GM06990 (cell line): ENCODE measurements at regions not wholly inside any gene's neighbourhood (a gene's known extent, or its start where the extent isn't known, plus 50 kb on each side); places are given as distances from the start of the nearest gene placed in this dataset.

Experiments
- DNase-seq: peaks from one replicate; pipeline ENCODE4 v3.0.0-alpha.2; 2011; ENCODE audit not compliant: insufficient read length; ENCODE audit errors: extremely low read depth
- H3K27me3 ChIP-seq: replicated peaks from 2 replicates; pipeline ENCODE4 v1.6.0; 2011; ENCODE audit warnings: low read length; ENCODE audit not compliant: control insufficient read depth, insufficient read depth
- H3K36me3 ChIP-seq: 2 replicates; pipeline ENCODE4 v1.5.1; 2011; ENCODE audit warnings: low read length; ENCODE audit not compliant: control insufficient read depth, insufficient read depth
- H3K4me3 ChIP-seq: replicated peaks from 2 replicates; pipeline ENCODE4 v1.5.1; 2011; ENCODE audit warnings: low read depth, mild to moderate bottlenecking, control low read depth, low read length
- TF ChIP-seq, protein P1 (sequence below): IDR thresholded peaks from 2 replicates; pipeline ENCODE4 v1.5.1; 2011; ENCODE audit warnings: low read length, control low read depth, mild to moderate bottlenecking, inconsistent platforms; ENCODE audit not compliant: insufficient read depth, poor library complexity, severe bottlenecking

DNA sequence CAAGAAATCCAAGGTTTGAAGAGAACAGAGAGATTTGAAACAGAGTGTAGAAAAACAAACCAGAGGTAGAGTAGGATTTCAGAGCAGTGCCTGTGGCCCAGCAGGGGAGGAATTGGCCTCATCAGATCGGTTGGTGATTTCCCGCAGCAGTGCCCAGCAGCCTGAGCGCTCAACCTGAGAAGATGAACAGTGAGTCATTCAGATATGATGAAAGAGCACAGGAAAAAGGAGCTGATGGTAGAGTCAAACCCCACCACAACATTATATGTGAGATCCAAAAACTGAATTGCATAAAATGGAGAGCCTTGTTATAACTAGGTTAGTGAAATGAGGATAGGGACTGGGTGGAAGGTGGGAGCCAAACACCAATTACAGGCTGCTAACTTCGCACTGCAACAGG lies 248.9 kb downstream of the PIK3R1 start:
- Histone ChIP-seq H3K27me3 (no peaks in the 10 kb centered on the region; the same call in 1 of the 2 replicates), H3K4me3 (no peak overlapping the region), H3K36me3 (no peaks in the 10 kb centered on the region)
- TF ChIP-seq, protein P1, sequence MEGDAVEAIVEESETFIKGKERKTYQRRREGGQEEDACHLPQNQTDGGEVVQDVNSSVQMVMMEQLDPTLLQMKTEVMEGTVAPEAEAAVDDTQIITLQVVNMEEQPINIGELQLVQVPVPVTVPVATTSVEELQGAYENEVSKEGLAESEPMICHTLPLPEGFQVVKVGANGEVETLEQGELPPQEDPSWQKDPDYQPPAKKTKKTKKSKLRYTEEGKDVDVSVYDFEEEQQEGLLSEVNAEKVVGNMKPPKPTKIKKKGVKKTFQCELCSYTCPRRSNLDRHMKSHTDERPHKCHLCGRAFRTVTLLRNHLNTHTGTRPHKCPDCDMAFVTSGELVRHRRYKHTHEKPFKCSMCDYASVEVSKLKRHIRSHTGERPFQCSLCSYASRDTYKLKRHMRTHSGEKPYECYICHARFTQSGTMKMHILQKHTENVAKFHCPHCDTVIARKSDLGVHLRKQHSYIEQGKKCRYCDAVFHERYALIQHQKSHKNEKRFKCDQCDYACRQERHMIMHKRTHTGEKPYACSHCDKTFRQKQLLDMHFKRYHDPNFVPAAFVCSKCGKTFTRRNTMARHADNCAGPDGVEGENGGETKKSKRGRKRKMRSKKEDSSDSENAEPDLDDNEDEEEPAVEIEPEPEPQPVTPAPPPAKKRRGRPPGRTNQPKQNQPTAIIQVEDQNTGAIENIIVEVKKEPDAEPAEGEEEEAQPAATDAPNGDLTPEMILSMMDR = no peak
- DNase-seq = peak; percentile 12

DNA sequence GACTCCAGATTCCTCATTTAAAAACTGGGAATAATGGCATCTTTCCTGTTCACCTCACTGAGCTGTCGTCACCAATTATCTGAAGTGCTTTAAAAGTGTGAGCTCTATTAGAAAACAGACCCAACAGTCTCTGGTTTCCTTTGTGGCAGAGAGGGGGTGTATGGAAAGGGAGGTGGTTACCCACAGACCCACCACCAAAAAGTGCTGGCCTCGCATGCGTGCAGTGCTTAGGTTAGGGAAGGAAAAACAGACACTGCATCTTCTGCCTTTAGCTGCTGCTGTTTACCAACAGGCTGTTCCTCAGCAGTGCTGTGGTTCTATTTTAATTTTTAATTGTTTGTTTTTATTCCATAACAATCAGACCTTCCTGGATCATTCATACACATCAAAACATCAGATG lies 249.6 kb downstream of the PIK3R1 start:
- Histone ChIP-seq H3K4me3 (no peak overlapping the region), H3K27me3 (no peaks in the 10 kb centered on the region; the same call in 1 of the 2 replicates), H3K36me3 (no peaks in the 10 kb centered on the region)
- no peak for DNase-seq
- TF ChIP-seq, protein P1 = no peak

DNA sequence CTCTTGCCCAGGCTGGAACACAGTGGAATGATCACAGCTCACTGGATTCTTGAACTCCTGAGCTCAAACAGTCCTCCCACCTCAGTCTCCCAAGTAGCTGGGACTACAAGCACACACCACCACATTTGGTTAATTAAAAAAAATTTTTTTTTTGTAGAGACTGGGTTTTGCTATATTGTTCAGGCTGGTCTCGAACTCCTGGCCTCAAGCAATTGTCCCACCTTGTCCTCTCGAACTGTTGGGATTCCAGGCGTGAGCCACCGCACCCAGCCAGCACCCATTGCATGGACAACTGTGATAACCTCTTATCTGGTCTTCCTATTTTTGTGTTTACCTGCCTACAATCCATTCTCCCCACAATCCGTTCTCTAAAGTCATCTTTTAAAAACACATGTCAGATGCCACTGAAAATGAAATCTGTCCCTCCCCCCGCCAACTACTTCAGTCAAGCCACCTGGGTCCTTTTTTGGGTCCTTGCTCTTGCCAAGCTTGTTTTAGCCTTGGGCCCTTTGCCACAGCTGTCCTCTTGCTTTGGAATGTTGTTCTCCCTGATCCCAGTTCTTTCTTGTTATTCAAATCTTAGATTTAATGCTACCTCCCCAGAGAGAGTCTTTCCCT lies 250.5 kb downstream of the PIK3R1 start:
- TF ChIP-seq, protein P1 = no peak

GRCh38 chr5:68467208-68467607 lies 251.7 kb downstream of the PIK3R1 start:
- no peak overlapping the region for H3K4me3 ChIP-seq
- no peaks in the 10 kb centered on the region; the same call in 1 of the 2 replicates for H3K27me3 ChIP-seq
- TF ChIP-seq, protein P1 = no peak
- no peak for DNase-seq
- no peaks in the 10 kb centered on the region for H3K36me3 ChIP-seq

More for the DNA sequence above, 250.5 kb downstream of the PIK3R1 start:
- H3K4me3 ChIP-seq = no peak overlapping the region
- H3K36me3 ChIP-seq = no peaks in the 10 kb centered on the region
- no peaks in the 10 kb centered on the region; the same call in 1 of the 2 replicates for H3K27me3 ChIP-seq
- no peak for DNase-seq

- no peak for DNase-seq
- Histone ChIP-seq H3K36me3 (no peaks in the 10 kb centered on the region), H3K4me3 (no peak overlapping the region), H3K27me3 (no peaks in the 10 kb centered on the region; the same call in 1 of the 2 replicates)
- TF ChIP-seq, protein P1 = no peak
Measured at GRCh38 chr5:68467794-68468193, 252.2 kb downstream of the PIK3R1 start.
